Heart left ventricle (tissue), 13 donors: ENCODE measurements at regions not wholly inside any gene's neighbourhood (a gene's known extent, or its start where the extent isn't known, plus 50 kb on each side); places are given as distances from the start of the nearest gene placed in this dataset.

Source experiments
- POLR2A ChIP-seq, 2 donors: fragments of 450-650 bp; IDR thresholded peaks; one replicate each; pipeline ENCODE4 v1.6.1; 2017; ENCODE audit warnings: antibody characterized with exemption in 2 of 2, mild to moderate bottlenecking in 2 of 2, moderate library complexity in 2 of 2
- TF ChIP-seq, protein P1 (sequence below), 12 donors: fragments of 200-600 bp; sonication (generic) in 4 of 12; IDR thresholded peaks; one replicate each; pipeline versions ENCODE4 v1.5.0 to v1.8.0; 2018 to 2022; ENCODE audit warnings: antibody characterized with exemption in 12 of 12, mild to moderate bottlenecking in 5 of 12
- donor health status: ischemic (EF 13 %, LVEDD 7.1; RV severe dilation, severe dysfunction).
- donor health status: DM: no; HTN: yes; CAD: no.
- donor health status: DM: no; HTN: no; CAD: no.
- donor health status: ischemic (EF 25% LVEDD 6.9; RV normal size, moderate dysfunction).
- donor health status: ischemic (EF 25% LVEDD 5.7; RV mildly dilated, moderate dysfunction).
- donor health status: ischemic (EF 35%, LVEDD 5.7; RV mildly dilated, moderate dysfunction).
- donor health status: nonischemic (EF 11% LVEDD 7.7; RV severe dilation, severe dysfunction).
- donor health status: DM: yes; HTN: yes; CAD: no.
- donor health status: PGD.
- donor health status: ischemic (EF 29% LVEDD 5.4; RV normal size, mild dysfunction).
- donor health status: nonischemic (EF 23%, LVEDD 6.1; RV moderate dilation, normal function).

DNA sequence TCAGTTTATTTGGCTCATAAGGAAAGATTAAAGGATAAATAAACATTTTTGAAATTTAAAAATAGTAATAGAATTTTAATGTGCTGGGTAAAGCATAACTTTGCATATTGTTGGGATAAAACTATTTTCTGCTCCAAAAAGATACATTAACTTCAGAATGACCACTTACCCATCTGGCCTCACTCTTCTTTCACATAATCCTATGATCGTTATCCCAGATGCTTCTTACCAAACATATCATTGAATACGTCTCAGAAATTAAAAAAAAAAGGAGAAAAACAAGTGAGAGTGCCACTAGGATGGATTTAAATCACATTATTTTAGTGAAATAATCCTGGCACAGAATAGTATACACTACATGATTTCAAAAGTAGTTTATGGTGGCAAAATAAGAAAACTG, 677.5 kb upstream of the ZWINT start:
- TF ChIP-seq, protein P1, sequence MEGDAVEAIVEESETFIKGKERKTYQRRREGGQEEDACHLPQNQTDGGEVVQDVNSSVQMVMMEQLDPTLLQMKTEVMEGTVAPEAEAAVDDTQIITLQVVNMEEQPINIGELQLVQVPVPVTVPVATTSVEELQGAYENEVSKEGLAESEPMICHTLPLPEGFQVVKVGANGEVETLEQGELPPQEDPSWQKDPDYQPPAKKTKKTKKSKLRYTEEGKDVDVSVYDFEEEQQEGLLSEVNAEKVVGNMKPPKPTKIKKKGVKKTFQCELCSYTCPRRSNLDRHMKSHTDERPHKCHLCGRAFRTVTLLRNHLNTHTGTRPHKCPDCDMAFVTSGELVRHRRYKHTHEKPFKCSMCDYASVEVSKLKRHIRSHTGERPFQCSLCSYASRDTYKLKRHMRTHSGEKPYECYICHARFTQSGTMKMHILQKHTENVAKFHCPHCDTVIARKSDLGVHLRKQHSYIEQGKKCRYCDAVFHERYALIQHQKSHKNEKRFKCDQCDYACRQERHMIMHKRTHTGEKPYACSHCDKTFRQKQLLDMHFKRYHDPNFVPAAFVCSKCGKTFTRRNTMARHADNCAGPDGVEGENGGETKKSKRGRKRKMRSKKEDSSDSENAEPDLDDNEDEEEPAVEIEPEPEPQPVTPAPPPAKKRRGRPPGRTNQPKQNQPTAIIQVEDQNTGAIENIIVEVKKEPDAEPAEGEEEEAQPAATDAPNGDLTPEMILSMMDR (IDR thresholded peaks at IDR 0.05) = no peak
- TF ChIP-seq POLR2A (IDR thresholded peaks at IDR 0.05) = no peak
